Myocyte (in vitro differentiated cells): ENCODE measurements at regions not wholly inside any gene's neighbourhood (a gene's known extent, or its start where the extent isn't known, plus 50 kb on each side); places are given as distances from the start of the nearest gene placed in this dataset.
"Not testable (repeated sequence)": the region's sequence is repeated elsewhere in the genome, so short reads cannot be mapped to it uniquely, and the experiment has no call there.

Source experiments
- DNase-seq: peaks from one replicate; pipeline ENCODE4 v3.0.0-alpha.2; 2012; ENCODE audit warnings: low read depth

DNA sequence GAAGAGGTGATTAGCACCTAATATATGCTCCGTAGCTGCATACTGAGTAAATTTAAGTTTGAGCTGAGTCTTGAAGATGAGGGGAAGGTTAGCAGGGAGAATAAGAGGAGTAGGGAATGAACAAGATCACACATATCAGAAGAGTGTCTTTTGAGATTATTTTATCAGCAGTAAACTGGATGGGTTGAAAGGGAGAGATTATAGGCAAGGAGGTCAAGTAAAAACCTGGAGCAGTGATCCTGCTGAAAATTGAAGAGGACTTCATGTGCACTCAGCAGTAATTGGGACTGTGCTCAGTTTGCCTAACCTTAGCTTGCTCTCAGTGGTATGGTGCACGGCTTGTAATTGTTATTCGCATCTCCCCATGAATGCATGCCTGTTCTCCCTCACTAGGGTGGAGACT is 79.5 kb upstream of the PICALM start:
- DNase-seq: no peak

GRCh38 chr11:86147004-86147403 is 78.1 kb upstream of the PICALM start:
- DNase-seq: no peak

DNA sequence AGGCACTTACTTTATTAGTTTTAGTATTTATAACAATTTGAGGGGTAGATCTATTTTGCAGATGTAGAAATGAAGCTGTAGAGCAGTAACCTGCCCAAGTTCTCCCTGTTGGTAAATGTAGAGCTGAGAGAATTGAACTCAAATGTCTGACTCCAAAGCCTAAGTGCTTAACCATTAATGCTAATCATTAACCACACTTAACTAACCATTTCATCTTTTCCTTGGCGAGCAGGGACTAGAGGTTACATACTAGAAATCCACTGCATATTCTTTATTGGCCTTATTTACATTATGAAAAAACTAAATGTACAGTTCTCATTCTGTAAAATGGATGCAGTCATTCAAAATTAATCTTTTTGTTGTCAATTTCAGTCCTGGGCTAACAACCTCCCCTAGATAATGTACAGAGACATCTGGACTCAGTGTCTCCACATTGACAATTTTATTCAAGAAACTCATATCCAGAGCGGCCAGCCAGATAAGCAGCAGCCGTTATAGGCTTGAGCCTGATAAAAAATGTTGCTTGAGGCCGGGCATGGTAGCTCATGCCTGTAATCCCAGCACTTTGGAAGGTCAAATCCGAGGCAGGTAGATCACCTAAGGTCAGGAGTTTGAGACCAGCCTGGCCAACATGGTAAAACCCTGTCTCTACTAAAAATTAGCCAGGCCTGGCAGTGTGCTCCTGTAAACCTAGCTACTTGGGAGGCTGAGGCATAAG is 76.7 kb upstream of the PICALM start:
- no peak for DNase-seq

DNA sequence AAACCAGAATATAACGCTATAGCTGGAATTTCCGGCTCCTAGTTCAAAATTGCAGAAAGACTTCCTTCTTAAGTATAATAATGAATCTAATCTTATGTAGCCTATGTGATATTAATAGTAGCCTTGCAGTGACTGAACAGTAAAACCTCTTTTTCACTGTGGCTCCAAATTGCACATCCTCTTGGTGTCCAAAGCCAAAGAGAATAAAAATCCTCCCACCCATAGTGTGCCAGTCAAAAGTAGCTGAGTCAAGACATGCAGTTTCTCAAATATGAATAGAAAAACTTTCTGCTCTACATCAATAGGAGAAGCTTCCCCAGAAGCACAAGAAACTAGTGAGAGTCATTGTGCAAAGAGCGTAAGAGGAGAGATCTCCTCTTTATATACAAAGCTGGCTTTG is 76.0 kb upstream of the PICALM start:
- DNase-seq: no peak

DNA sequence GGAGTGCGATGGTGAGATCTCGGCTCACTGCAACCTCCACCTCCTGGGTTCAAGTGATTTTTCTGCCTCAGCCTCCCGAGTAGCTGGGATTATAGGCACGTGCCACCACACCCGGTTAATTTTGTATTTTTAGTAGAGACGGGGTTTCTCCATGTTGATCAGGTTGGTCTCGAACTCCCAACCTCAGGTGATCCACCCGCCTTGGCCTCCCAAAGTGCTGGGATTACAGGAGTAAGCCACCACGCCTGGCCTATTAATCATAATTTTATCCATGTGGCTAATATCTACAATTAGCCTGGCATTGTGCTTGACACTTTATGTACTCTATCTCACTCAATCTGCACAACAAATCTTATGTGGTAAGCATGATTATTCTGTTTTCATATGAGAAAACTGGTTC is 75.2 kb upstream of the PICALM start:
- DNase-seq: not testable (repeated sequence)

DNA sequence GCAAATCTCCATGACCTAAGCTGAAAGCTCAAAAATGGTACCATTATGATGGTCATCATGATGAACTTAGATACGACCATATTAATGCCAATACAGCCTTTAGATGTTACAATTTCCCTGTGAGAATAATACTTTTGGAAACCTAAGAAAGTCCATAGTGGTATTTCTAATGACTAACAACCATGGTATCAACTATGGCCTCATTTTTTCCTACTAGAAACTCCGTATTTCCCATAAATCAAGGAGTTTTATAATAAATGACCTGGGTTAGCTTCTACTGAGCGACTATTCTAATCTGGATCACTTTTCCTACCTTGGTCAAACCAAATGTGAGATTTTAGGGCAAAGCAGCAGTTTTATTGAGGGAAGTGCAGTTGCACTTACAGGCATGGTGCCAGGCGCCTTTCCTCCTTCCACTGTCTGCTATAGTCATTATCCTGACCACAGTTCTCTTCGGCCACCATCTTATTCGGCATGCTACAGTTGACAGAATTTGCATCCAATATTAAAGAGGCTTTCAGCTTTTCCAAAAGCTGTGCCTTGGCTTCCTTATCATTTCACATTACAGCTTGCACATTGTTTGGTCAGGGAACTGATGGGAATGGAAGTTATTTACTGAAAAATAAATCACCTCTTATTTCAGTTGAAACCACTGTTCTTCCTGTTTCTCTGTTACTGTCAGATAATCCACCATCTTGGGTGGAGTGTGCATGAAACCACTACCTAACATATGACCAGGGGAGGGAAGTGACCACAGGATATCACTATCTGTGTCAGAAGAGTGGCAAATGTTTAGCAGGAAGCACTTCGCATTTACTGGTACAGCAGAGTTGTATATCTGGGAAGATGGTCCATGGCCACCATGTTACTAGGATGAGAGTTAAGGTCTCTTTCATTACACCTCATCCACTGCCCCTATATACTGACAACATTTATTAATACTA is 74.5 kb upstream of the PICALM start:
- DNase-seq: no peak

- no peak for DNase-seq
Measured at GRCh38 chr11:86142170-86142569, 73.3 kb upstream of the PICALM start.

- no peak for DNase-seq
Measured at GRCh38 chr11:86141727-86142126, 72.8 kb upstream of the PICALM start.

GRCh38 chr11:86140334-86140990 is 71.6 kb upstream of the PICALM start:
- no peak for DNase-seq

DNA sequence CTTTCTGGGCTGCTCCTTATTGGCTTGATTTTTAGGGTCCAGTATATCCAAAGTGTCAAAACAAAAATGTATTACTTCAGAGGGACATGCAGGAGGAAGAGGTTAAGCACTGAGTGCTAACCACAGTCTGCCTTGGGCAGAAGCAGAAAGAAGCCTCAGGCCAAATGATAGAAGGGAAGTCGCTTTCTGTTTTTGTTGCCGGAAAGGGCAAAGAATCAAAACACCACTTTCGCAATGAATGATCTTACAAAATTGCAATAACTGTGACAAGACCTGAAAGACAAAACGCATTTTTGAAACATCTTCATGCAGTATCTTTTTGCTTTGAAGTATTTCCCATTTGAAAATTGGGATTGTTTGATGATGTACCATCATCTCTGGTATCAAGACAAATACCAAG is 70.1 kb upstream of the PICALM start:
- DNase-seq: no peak

GRCh38 chr11:86136538-86136937 is 67.7 kb upstream of the PICALM start:
- DNase-seq: no peak

- no peak for DNase-seq
Measured at GRCh38 chr11:86135319-86135714, 66.4 kb upstream of the PICALM start.

- no peak for DNase-seq
Measured at GRCh38 chr11:86134580-86135318, 65.9 kb upstream of the PICALM start.

DNA sequence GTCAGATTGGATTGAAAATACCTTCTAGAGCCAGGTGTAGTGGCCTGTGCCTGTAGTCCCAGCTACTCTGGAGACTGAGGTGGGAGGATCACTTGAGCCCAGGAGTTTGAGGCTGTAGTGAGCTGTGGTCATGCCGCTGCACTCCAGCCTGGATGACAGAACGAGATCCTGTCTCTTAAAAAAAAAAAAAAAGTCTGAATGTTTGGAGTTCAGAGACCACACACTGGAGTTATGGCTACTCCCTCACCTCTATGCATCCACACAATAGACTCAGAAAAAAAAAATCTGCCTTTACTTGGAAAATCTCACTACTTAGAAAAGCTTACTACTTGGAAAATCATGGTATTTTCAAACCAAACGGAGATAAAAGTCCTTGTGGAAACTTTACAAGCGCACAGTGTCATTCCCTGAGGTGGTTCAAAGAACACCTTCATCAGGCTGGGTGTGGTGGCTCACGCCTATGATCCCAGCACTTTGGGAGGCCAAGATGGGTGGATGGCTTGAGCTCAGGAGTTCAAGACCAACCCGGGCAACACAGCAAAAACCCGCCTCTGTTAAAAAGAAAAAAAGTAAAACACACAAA is 63.9 kb upstream of the PICALM start:
- DNase-seq: no peak

GRCh38 chr11:86129740-86130540 is 61.1 kb upstream of the PICALM start:
- no peak for DNase-seq

DNA sequence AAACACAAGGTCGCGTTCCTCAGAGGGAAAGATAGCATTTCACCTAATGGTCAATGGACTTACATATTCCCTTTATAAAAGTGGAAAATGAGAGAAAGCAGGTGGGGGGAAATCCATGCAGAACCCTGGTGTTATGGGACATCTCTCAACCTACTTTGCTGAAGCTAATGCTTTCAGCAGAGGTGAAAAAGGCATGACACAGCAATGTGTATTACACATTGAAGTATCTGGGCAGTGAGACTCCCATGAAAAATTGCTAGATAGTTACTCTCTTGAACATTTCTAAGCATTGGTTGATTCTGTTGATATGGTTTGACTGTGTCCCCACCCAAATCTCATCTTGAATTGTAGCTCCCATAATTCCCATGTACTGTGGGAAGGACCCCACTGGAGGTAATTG is 60.0 kb upstream of the PICALM start:
- DNase-seq: no peak

- no peak for DNase-seq
Measured at GRCh38 chr11:86126862-86127261, 58.0 kb upstream of the PICALM start.

- no peak for DNase-seq
Measured at GRCh38 chr11:86124251-86125233, 55.7 kb upstream of the PICALM start.

DNA sequence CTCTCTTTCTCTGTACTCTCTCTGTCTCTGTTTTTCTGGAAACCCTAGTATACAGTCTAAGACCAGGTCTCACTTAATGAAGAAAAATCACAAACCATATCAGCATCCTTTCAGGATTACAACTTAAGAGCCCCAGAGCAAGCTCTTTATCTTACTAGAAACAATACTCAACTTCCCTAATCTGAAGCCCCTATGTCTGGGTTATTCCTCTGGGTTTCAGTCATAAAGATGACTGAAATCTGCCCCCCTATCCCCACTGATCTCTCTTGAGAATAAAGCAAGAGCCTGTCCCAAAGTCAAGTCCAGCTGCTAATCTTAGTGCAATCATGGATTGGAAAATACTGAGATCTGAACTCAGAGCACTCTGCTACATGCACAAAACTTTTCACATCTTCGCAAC is 53.9 kb upstream of the PICALM start:
- DNase-seq: no peak
